HepG2 (cell line): ENCODE measurements at regions not wholly inside any gene's neighbourhood (a gene's known extent, or its start where the extent isn't known, plus 50 kb on each side); places are given as distances from the start of the nearest gene placed in this dataset.

Experiments used
- ATAC-seq: fragments of 200-7000 bp; cut with Tn5 transposase; 3 replicates; pipeline ENCODE4 v1.9.1; 2020; ENCODE audit warnings: mild to moderate bottlenecking, moderate library complexity
- BruUV-seq: library from RNA; stranded (reverse); fragments of 400-500 nt; replicated peaks from 2 replicates; lab custom pipeline; 2021; lab: Mats Ljungman, UMichigan
- CTCF ChIA-PET: fragments of 300-600 bp; formaldehyde crosslinking; extraction: SDS; loops from one replicate; lab custom pipeline; 2021; ENCODE audit warnings: low total read pairs, inconsistent platforms, low intra/inter-chr PET ratio; lab: Yijun Ruan, JAX
- POLR2A ChIA-PET: fragments of 350-600 bp; sonication (Branson Sonifier 250); formaldehyde crosslinking; loops from one replicate; lab custom pipeline; 2020; ENCODE audit warnings: antibody characterized with exemption, inconsistent platforms; lab: Yijun Ruan, JAX
- DNase-seq: peaks from one replicate; pipeline ENCODE4 v3.0.0-alpha.2; 2015; ENCODE audit warnings: low spot score
- FAIRE-seq: peaks from 3 replicates; lab custom pipeline; 2011; peaks lifted over from hg19 to GRCh38; lab: Jason Lieb, UNC
- H2AFZ ChIP-seq: one replicate; pipeline ENCODE4 v1.6.1; 2011; ENCODE audit warnings: low read length, inconsistent platforms
- H3K27ac ChIP-seq: fragments of 300-600 bp; 3 replicates; pipeline ENCODE4 v1.8.0; 2011; ENCODE audit warnings: mixed run types, mild to moderate bottlenecking, mixed read lengths, low read length, inconsistent platforms; ENCODE audit not compliant: insufficient read depth; ENCODE audit errors: extremely low read length
- H3K27me3 ChIP-seq, 2 experiments: fragments of 200-600 bp in 1 of 2; 2 replicates in 1 of 2; 3 replicates in 1 of 2; pipeline versions ENCODE4 v1.6.0 to v1.8.0; 2011; ENCODE audit warnings: low read length in 2 of 2, mild to moderate bottlenecking in 2 of 2, moderate library complexity in 2 of 2, inconsistent platforms in 1 of 2; ENCODE audit not compliant: insufficient read depth in 2 of 2, control insufficient read depth in 1 of 2
- H3K36me3 ChIP-seq, 2 experiments: fragments of 200-600 bp in 1 of 2; replicated peaks in 1 of 2; 2 replicates in 1 of 2; 3 replicates in 1 of 2; pipeline versions ENCODE4 v1.5.1 to v1.8.0; 2011; ENCODE audit warnings: low read length in 2 of 2, inconsistent platforms in 1 of 2; ENCODE audit not compliant: insufficient read depth in 2 of 2, control insufficient read depth in 1 of 2
- H3K4me1 ChIP-seq: 2 replicates; pipeline ENCODE4 v1.5.1; 2012; ENCODE audit warnings: low read length, inconsistent platforms; ENCODE audit not compliant: insufficient read depth
- H3K4me2 ChIP-seq: 2 replicates; pipeline ENCODE4 v1.6.0; 2011; ENCODE audit warnings: low read depth, low read length, inconsistent platforms
- H3K4me3 ChIP-seq, 3 experiments: fragments of 200-600 bp in 1 of 3; sonication (generic), shearing (Covaris generic) in 1 of 3; replicated peaks in 1 of 3; 2 replicates each; pipeline ENCODE4 v1.5.1; 2011 to 2016; ENCODE audit warnings: low read length in 3 of 3, inconsistent platforms in 2 of 3, low read depth in 2 of 3, mild to moderate bottlenecking in 2 of 3, control low read depth in 1 of 3, mixed read lengths in 1 of 3; ENCODE audit not compliant: insufficient read depth in 1 of 3
- H3K79me2 ChIP-seq: one replicate; pipeline ENCODE4 v1.6.1; 2011; ENCODE audit warnings: low read length, inconsistent platforms; ENCODE audit not compliant: insufficient read depth
- H3K9ac ChIP-seq: 2 replicates; pipeline ENCODE4 v1.6.0; 2011; ENCODE audit warnings: mild to moderate bottlenecking, low read depth, low read length, inconsistent platforms; ENCODE audit not compliant: insufficient read depth
- H3K9me3 ChIP-seq: 2 replicates; pipeline ENCODE4 v1.5.1; 2012; ENCODE audit warnings: mild to moderate bottlenecking, low read length
- H4K20me1 ChIP-seq: 2 replicates; pipeline ENCODE4 v1.6.0; 2011; ENCODE audit warnings: inconsistent platforms, mild to moderate bottlenecking, low read length, moderate library complexity; ENCODE audit not compliant: insufficient read depth
- KDM3A ChIP-seq: IDR thresholded peaks from 2 replicates; pipeline ENCODE4 v1.6.1; 2018; ENCODE audit warnings: low read depth, missing compliant biosample characterization
- NR2C2 ChIP-seq: sonication (generic); formaldehyde crosslinking; IDR thresholded peaks from 2 replicates; pipeline ENCODE4 v1.4.0; 2020; ENCODE audit warnings: missing genetic modification reagents, mild to moderate bottlenecking, moderate library complexity, borderline replicate concordance
- ZNF451 ChIP-seq: sonication (generic); formaldehyde crosslinking; IDR thresholded peaks from 2 replicates; pipeline ENCODE4 v1.5.0; 2020; ENCODE audit warnings: mild to moderate bottlenecking, missing genetic modification reagents
- WGBS: methylation state at CpG from one replicate; pipeline ENCODE4 v1.1.6; 2017; ENCODE audit warnings: low lambda C conversion rate; 5-methylcytosine and 5-hydroxymethylcytosine counted together
- in situ Hi-C: cut with HindIII; loops from 2 replicates; pipeline ENCODE4 v1.10.0; 2017; ENCODE audit warnings: low pct_unique_long_range_greater_than_20kb; ENCODE audit not compliant: extremely low pct_ligation_motif_present
- intact Hi-C: fragments of 100-400 bp; cut with micrococcal nuclease; formaldehyde crosslinking; loops from one replicate; pipeline ENCODE4 v1.10.0; 2022; ENCODE audit not compliant: unreplicated experiment
- TF ChIP-seq, protein P1 (sequence below): sonication (generic); formaldehyde crosslinking; conservative IDR thresholded peaks from 2 replicates; pipeline ENCODE4 v1.4.0; 2020; ENCODE audit warnings: missing genetic modification reagents

DNA sequence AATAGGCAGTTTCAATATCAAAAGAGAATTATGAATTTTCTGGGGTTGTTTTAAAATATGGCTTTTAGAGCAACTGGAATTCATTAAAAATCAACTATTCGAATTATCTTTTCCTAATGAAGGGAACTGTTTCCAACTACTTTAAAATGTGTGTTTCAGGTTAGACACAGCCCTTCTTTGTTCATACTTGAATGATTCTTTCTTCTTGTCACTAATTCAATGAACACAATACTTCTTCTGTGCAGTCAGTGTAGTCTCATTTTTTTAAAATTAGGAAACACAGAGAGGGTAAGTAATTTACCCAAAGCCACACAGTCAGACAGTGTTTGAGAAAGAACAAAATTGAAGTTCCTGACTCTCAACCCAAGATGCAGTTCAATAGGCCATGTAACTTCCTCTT lies 414.0 kb downstream of the CCDC91 start:
- Histone ChIP-seq H3K9me3 (peaks cover 22% of the 10 kb centered on the region), H3K27ac (no peak overlapping the region), H2AFZ (no peak overlapping the region), H3K4me2 (no peak overlapping the region), H3K4me3 (no peak overlapping the region), H3K9ac (no peak overlapping the region), H3K4me1 (no peaks in the 10 kb centered on the region), H3K36me3 (no peaks in the 10 kb centered on the region), H4K20me1 (no peaks in the 10 kb centered on the region)
- no TSS peak for BruUV-seq
- FAIRE-seq = no peak
- 0% methylated on average over 1 of the region's 1 CpG for WGBS
- POLR2A ChIA-PET = no interaction called here
- TF ChIP-seq NR2C2 (CRISPR knock-in tag) (no peak), KDM3A (CRISPR knock-in tag) (no peak)
- TF ChIP-seq, all 625 proteins: peak for 0
- CTCF ChIA-PET = no interaction called here
- ATAC-seq (no peak), DNase-seq (no peak)
- intact Hi-C loops (no loop called here), in situ Hi-C loops (no loop called here)
- no peaks in the 10 kb centered on the region for H3K79me2 ChIP-seq
- H3K27me3 ChIP-seq = no peaks in the 10 kb centered on the region

DNA sequence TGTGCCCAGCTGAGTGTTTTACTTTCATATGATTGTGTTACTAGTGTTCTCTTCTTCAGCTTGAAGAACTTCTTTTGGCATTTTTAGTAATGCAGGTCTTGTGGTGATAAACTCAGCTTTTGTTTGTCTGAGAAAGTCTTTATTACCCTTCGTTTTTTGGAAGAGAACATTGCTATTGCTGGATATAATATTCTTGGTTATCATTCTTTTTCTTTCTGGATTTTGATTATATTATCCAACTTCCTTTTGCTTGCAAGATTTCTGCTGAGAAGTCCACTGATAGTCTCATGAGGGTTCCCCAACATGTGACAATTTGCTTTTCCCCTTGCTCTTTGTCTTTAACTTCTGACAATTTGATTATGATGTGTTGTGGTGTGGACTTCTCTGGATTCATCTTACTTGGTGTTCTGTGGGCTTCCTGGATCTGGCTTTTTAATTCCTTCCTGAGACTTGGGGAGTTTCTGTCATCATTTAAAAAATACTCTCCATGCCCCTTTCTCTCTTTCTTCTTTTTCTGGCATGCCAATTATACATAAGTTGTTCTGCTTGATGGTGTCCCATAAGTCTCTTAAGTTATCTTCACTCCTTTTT lies 416.8 kb downstream of the CCDC91 start:
- intact Hi-C loops (no loop called here), in situ Hi-C loops (no loop called here)
- H4K20me1 ChIP-seq = no peaks in the 10 kb centered on the region

More for the DNA sequence above, 416.8 kb downstream of the CCDC91 start:
- no peaks in the 10 kb centered on the region for H3K4me1 ChIP-seq
- DNase-seq (no peak), ATAC-seq (no peak), FAIRE-seq (no peak)
- H3K79me2 ChIP-seq = no peaks in the 10 kb centered on the region
- WGBS = 0% methylated on average over 1 of the region's 1 CpG
- H3K9me3 ChIP-seq = peaks cover 22% of the 10 kb centered on the region
- no peak overlapping the region for H3K9ac ChIP-seq
- CTCF ChIA-PET = no interaction called here
- TF ChIP-seq, protein P1, sequence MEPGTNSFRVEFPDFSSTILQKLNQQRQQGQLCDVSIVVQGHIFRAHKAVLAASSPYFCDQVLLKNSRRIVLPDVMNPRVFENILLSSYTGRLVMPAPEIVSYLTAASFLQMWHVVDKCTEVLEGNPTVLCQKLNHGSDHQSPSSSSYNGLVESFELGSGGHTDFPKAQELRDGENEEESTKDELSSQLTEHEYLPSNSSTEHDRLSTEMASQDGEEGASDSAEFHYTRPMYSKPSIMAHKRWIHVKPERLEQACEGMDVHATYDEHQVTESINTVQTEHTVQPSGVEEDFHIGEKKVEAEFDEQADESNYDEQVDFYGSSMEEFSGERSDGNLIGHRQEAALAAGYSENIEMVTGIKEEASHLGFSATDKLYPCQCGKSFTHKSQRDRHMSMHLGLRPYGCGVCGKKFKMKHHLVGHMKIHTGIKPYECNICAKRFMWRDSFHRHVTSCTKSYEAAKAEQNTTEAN (CRISPR knock-in tag) = no peak
- TF ChIP-seq ZNF451 (CRISPR knock-in tag) = no peak
- no peaks in the 10 kb centered on the region for H3K36me3 ChIP-seq
- H3K4me3 ChIP-seq = no peak overlapping the region
- BruUV-seq = no TSS peak
- H2AFZ ChIP-seq = no peak overlapping the region
- POLR2A ChIA-PET = no interaction called here
- no peak overlapping the region for H3K27ac ChIP-seq
- H3K27me3 ChIP-seq = no peaks in the 10 kb centered on the region
- no peak overlapping the region for H3K4me2 ChIP-seq
